ENCODE measurements at regions not wholly inside any gene's neighbourhood (a gene's known extent, or its start where the extent isn't known, plus 50 kb on each side); places are given as distances from the start of the nearest gene placed in this dataset.
A peak's percentile ranks its signal among the peaks of the same experiment; 100 is the strongest.

DNA sequence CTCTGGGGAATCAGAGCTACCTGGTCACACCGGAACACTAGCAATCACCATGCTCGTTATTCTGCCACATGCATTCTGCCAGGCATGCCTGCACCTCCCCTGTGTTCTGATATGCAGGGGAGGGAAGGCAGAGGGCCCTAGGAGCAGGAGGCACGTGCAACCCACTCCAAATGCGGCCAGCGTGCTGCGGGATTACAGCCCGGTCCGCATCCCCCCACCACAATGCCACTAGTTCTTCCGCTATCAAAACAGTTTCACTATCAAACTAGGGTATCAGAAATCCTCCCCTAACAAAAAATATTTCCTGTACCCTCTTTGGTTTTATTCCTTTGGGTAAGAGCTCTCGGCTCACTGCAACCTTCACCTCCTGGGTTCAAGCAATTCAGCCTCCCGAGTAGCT, 223.2 kb upstream of the IGF1R start:
- no peak for DNase-seq

DNA sequence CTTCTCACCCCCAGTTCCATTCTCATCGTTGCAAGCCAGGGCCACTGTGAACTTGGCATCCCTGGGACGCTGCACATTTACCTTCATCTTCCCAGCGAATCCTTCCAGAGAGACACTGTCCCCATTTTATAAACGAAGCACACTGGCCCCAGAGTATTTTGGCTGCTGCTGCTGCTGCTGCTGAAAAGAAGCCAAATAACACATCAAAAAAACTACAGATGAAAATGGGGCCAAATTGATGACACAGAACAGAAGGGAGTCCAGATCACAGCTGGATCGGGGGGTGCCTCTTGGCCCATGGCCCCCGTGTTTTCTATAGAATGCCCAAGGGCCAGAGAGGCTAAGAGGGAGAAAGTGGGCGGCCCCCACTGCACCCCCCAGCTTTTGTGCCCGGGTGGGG, 221.0 kb upstream of the IGF1R start:
- no peak for DNase-seq

DNA sequence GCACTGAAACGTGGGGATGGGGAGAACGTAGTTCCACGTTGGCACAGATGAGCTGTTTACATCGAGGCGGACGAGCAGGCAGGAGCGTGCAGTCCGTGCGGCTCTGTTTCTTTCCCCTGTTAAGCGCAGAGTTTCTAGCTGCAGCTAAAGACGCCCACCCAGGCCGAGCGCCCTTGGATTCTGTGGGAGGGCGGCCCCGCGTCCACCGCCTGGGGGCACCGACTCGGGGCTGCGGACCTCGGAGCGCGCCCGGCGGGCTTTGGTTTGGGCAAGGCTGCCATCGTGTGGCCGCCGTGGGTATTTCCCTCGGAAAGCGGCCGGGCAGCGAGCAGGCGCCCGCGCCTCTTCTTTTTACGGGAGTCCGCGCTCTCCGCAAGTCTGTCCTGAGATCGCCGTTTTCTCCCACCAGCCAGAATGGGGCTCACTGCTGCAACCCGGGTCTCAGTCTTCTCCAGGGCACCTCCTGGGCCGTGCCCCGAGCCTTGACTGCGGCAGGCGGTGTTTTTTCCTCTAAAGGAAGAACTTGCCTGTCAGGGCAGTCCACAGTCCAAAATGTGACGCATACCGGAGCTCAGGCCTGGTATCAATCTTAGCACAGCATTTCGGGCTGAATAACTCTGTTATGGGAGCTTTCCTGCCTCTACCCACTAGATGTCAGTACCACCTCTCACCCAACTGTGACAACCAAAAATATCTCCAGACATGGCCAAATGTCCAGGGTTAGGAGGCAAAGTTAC, 219.9 kb upstream of the IGF1R start:
- peak; percentile 73 for DNase-seq

- DNase-seq = no peak
Observed at GRCh38 chr15:98431171-98431570, 217.2 kb upstream of the IGF1R start.

GRCh38 chr15:98433346-98433745, 215.0 kb upstream of the IGF1R start:
- no peak for DNase-seq

DNA sequence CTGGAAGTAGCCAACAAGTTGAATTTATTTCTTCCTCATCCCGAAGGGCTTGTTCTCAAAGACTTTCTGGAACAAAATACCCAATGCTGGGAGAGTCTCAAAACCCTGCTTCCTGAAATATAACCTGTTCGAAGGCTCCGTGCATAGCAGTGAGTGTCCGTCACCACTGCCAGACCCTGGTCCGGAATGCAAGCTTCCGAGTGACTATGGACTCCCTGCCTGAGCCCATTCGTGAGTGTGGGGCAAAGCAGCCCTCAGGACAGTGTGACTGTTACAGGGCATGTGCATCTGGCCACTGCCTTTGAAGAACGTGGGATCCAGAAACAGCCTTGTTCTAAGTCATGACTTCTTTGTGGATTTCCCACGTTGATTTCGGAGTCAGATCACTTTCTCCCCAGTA, 214.5 kb upstream of the IGF1R start:
- no peak for DNase-seq

GRCh38 chr15:98437752-98438151, 210.6 kb upstream of the IGF1R start:
- DNase-seq = no peak

- no peak for DNase-seq
Observed at GRCh38 chr15:98438326-98438725, 210.0 kb upstream of the IGF1R start.

GRCh38 chr15:98438907-98439306, 209.4 kb upstream of the IGF1R start:
- no peak for DNase-seq

- DNase-seq = no peak
Observed at GRCh38 chr15:98439523-98439942, 208.8 kb upstream of the IGF1R start.

- DNase-seq = no peak
Observed at GRCh38 chr15:98440917-98441316, 207.4 kb upstream of the IGF1R start.

DNA sequence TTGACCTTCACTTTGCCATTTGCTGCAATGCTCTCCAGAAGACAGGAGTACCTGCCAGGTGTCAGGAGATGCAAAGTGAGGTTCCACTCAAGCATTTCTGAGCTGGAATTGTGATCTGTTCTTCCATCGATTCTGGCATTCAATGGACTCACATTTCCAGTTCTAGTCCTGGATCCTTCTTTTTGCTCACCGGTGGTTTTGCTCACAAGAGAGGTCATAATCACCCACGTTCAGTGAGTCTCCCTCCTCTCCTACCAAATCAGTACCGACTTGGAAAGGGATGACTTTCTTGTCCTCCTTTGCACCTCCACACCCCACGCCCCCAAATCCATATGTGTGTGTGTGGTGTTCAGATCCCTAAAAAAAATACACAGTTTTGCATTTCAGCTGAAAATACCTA, 206.7 kb upstream of the IGF1R start:
- DNase-seq = no peak

DNA sequence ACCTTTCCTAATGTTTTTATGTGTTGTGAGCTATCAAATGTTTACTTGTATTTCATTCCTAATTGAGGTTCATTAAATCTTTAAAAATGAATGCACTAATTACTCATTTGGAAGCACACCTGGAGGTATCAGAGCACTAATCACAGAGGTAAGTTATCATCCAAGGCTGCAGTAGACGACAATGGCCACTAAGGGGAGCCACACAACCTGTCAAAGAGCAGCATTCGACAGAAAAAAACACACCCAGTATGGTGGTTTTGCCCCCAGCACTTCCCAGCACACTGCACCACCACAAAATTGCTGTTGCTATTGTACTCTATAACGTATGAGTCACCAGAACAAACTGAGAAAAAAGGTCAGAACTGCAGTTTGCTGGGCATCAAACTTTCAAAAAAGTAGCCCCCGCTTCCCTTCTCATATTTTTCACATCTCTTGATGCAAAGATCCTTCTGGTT, 205.9 kb upstream of the IGF1R start:
- peak; percentile 87 for DNase-seq

DNA sequence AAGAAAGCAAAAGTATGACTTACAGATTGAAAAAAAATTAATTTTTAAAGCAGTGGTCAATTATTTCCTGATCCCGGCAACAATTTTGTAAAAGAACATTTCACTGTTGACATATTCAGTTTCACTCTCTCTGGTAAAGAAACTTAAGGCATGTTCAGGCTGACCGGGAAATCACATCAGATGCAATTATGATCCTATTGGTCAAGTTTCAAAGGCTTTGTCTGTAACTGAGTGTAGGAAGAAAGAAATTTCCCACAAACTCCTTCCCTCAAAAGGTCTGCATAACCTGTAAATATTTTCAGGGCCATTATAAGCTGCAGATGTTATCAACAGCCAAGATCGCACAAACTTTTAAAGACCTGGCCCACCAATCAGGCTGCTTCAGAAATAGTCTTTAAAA, 205.4 kb upstream of the IGF1R start:
- DNase-seq = no peak

DNA sequence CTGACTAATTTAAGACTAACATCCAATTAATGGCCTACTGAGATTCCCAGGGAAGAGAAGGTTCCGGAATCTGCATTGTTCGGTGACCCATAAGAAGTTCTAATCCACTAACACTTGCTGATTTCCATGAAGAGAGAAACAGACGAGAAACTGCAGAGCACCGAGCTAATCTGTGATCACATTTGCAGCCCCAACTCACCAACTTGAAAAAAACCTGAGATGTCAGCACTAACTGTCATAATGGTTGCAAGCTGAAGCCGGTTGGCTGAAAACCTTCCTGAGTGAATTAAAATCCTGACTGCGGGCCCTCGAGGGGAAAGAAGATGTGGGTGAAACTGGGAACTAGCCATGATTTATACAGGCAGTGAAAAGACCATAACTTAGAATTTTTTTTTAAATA, 204.8 kb upstream of the IGF1R start:
- DNase-seq = peak; percentile 17

GRCh38 chr15:98444138-98444537, 204.2 kb upstream of the IGF1R start:
- DNase-seq = no peak

DNA sequence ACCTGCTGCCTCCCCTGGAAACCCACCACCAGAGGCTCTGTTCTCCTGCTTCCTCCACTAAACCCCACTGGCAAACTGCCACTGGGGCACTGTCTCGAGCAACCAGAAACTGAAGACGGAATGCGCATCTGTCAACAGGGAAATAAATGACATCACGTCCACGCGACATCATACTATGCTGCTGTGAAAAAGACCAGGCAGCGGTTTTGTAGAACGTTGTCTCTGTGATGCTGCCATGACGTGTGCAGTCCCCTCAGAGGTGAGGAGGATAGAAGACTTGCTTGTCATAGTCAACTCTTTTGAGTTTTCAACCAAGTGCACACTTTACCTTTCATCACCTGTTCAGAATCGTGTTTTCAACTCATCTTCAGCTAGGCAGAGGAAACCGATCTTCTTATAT, 203.0 kb upstream of the IGF1R start:
- peak; percentile 36 for DNase-seq

- no peak for DNase-seq
Observed at GRCh38 chr15:98446083-98446482, 202.3 kb upstream of the IGF1R start.

- DNase-seq = no peak
Observed at GRCh38 chr15:98447069-98447468, 201.3 kb upstream of the IGF1R start.

- peak; percentile 25 for DNase-seq
Observed at GRCh38 chr15:98451236-98451635, 197.1 kb upstream of the IGF1R start.

DNA sequence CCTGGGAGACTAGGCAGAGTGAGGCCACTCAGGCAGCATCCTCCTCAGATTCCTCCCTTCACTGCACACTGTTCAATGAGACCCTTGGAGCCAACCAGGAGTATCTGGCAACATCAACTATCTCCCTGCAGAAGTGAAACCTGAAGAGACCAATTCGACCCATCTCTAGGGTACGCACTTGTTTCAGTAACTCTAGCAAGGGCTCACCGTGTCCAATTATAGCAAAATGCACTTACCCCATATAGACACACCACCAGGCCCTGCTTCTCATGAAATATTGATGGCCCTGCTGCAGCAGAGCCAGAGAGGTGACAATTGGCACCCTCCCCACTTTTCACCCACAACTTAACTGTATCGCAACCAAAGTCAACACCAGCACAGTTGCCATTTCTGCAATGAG, 196.1 kb upstream of the IGF1R start:
- no peak for DNase-seq

DNA sequence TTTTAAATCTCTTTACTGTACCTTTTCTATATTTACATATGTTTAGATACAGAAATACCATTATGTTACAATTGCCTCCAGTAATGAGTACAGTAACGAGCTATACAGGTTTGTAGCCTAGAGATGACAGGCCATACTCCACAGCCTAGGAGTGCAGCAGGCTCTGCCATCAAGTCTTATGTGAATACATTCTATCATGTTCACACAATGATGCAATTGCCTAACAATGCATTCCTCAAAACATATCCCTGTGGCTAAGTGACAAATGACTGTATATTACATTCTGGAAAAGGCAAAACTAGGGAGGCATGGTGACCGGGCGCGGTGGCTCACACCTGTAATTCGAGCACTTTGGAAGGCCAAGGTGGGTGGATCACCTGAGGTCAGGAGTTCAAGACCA, 192.4 kb upstream of the IGF1R start:
- DNase-seq = no peak

- no peak for DNase-seq
Observed at GRCh38 chr15:98476559-98476958, 171.8 kb upstream of the IGF1R start.

DNA sequence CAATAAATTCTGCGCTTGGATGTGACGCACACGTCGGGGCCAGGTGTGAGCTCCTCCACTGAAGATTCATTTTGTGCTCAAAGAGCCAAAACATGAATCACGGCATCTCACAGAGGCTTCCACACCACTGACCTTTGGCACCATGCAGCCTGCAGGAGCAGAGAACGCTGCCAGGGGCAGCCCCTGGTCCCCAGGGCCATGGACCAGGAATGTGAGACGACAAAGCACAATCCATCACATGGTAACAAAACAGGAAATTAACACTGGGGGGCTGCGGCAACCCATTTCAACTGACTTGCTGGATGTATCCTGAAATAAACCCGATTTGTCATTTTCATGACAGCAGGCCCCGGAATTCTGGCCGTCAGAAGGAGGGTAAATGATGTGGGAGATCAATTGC, 167.5 kb upstream of the IGF1R start:
- DNase-seq = no peak

- no peak for DNase-seq
Observed at GRCh38 chr15:98483575-98484130, 164.7 kb upstream of the IGF1R start.
